Choroid plexus epithelial cell (primary cell): ENCODE measurements at regions not wholly inside any gene's neighbourhood (a gene's known extent, or its start where the extent isn't known, plus 50 kb on each side); places are given as distances from the start of the nearest gene placed in this dataset.

Experiments
- DNase-seq: peaks from one replicate; pipeline ENCODE4 v3.0.0-alpha.2; 2010; ENCODE audit warnings: low read depth
- H3K4me3 ChIP-seq: 2 replicates; pipeline ENCODE4 v1.5.1; 2011; ENCODE audit warnings: low read depth, mild to moderate bottlenecking, control low read depth, low read length, moderate library complexity
- TF ChIP-seq, protein P1 (sequence below): conservative IDR thresholded peaks from 2 replicates; pipeline ENCODE4 v1.5.1; 2011; ENCODE audit warnings: low read depth, mild to moderate bottlenecking, control low read depth, inconsistent platforms, low read length, moderate library complexity

DNA sequence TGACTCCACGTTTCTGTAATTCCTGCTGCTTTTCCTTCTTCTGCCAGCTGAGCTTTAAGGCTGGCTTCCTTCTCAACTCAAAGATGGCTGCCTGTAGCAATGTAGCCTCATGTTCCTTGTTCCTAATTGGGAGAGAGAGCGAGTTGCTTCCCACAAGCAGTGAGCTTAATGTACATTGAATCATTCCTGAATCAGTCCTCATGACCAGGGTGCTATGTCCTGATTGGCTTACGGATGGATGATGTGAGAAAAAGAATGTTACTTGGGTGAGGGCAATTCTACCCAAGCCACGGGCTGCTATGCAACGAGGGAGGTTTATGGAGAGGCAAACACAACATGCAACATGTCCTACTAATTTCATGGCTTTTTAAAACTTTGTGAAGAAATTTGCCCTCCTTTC lies 356.2 kb downstream of the RASEF start:
- DNase-seq = no peak
- H3K4me3 ChIP-seq = no peak overlapping the region
- TF ChIP-seq, protein P1, sequence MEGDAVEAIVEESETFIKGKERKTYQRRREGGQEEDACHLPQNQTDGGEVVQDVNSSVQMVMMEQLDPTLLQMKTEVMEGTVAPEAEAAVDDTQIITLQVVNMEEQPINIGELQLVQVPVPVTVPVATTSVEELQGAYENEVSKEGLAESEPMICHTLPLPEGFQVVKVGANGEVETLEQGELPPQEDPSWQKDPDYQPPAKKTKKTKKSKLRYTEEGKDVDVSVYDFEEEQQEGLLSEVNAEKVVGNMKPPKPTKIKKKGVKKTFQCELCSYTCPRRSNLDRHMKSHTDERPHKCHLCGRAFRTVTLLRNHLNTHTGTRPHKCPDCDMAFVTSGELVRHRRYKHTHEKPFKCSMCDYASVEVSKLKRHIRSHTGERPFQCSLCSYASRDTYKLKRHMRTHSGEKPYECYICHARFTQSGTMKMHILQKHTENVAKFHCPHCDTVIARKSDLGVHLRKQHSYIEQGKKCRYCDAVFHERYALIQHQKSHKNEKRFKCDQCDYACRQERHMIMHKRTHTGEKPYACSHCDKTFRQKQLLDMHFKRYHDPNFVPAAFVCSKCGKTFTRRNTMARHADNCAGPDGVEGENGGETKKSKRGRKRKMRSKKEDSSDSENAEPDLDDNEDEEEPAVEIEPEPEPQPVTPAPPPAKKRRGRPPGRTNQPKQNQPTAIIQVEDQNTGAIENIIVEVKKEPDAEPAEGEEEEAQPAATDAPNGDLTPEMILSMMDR = no peak

GRCh38 chr9:82716821-82717220 lies 346.1 kb downstream of the RASEF start:
- DNase-seq = no peak
- H3K4me3 ChIP-seq = no peak overlapping the region
- TF ChIP-seq, protein P1 = no peak

DNA sequence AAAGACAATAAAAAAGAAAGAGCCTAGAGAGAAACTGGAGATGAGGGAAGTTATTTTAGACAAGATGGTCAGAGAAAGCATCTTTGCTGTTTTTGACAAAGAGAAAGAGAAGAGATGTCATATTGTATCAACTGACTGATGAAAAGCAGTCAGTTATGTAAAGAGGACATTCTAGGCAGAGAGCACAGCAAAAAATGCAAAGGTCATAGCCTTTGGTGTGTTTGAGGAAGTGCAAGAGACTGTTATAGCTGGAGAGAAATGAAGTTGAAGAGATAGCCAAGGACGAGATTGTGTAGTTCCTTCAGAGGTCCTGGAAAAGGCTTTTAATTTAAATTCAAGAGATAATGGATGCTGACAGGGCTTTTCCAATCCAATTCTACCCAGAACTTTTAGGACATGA lies 342.4 kb downstream of the RASEF start:
- DNase-seq = no peak
- no peak overlapping the region for H3K4me3 ChIP-seq
- TF ChIP-seq, protein P1 = no peak

GRCh38 chr9:82721593-82721992 lies 341.3 kb downstream of the RASEF start:
- DNase-seq = peak; percentile 2
- no peak overlapping the region for H3K4me3 ChIP-seq
- TF ChIP-seq, protein P1 = no peak

DNA sequence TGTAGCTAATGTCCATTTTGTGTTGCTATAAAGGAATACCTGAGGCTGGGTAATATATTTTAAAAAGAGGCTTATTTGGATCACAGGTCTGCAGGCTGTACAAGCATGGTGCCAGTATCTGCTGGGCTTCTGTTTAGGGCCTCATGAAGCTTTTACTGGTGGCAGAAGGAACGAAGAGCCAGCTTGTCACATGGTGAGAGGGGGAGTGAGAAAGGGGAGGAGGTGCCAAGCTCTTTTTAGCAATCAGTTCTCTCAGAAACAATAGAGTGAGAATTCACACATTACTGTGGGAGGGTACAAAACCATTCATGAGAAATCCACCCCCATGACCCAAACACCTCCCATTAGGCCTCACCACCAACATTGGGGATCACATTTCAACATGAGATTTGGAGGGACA lies 340.9 kb downstream of the RASEF start:
- H3K4me3 ChIP-seq = no peak overlapping the region
- DNase-seq = no peak
- TF ChIP-seq, protein P1 = no peak

DNA sequence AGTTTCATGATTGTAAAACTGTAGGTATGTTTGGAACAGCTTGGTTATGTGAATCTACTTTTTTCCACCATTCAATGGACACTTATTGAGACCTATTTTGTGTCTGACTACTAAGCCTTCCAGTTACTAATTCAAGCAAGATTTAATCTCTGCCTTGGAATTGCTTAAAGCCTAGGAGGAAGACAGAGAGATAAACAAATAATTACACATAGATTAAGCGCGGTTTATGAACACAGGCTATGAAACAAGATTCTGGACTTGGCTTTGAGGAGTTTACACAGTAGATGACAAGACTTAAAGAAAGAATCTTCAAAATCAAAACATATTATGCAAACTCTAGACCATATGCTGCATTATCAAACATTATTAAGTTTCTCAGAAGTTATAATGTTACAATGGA lies 340.4 kb downstream of the RASEF start:
- H3K4me3 ChIP-seq = no peak overlapping the region
- no peak for DNase-seq
- TF ChIP-seq, protein P1 = no peak

DNA sequence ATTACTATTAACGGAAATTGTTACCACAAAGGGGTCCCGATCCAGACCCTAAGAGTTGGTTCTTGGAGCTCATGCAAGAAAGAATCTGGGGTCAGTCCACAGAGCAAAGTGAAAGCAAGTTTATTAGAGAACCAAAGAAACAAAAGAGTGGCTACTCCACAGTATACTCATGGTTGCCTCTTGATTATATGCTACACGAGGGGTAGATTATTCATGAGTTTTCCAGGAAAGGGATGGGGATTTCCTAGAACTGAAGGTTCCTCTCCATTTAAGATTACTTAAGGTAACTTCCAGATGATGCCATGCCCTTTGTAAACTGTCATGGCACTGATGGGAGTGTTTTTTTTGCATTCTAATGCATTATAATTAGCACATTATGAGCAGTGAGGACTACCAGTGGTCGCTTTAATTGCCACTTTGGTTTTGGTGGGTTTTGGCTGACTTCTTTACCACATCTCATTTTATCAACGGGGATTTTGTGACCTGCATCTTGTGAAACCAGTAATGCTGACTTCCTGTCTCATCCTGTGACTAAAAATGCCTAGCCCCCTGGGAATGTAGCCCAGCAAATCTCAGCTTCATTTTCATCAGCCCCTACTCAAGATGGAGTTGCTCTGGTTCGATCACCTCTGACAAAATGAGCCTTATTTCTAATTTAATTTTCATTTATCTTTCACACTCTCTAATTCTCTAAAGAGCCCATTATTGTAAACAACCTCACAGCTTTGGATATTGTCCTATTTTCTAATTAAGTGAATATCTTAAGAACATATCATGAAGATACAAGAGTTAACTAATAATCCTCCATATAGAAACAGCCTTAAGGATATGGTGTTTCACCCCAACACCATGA lies 336.3 kb downstream of the RASEF start:
- TF ChIP-seq, protein P1 = no peak
- no peak for DNase-seq
- H3K4me3 ChIP-seq = no peak overlapping the region
